ENCODE measurements at regions not wholly inside any gene's neighbourhood (a gene's known extent, or its start where the extent isn't known, plus 50 kb on each side); places are given as distances from the start of the nearest gene placed in this dataset.
A peak's percentile ranks its signal among the peaks of the same experiment; 100 is the strongest.
"Not testable (repeated sequence)": the region's sequence is repeated elsewhere in the genome, so short reads cannot be mapped to it uniquely, and the experiment has no call there.

- DNase-seq: not testable (repeated sequence)
Observed at GRCh38 chr1:243074224-243074623, 180.9 kb downstream of the CEP170 start.

- not testable (repeated sequence) for DNase-seq
Observed at GRCh38 chr1:243067056-243067455, 188.0 kb downstream of the CEP170 start.

GRCh38 chr1:243061965-243062364 is 193.1 kb downstream of the CEP170 start:
- DNase-seq: peak; percentile 33

- DNase-seq: not testable (repeated sequence)
Observed at GRCh38 chr1:243055510-243055909, 199.6 kb downstream of the CEP170 start.

- DNase-seq: not testable (repeated sequence)
Observed at GRCh38 chr1:243055091-243055490, 200.0 kb downstream of the CEP170 start.

GRCh38 chr1:243054681-243055080 is 200.4 kb downstream of the CEP170 start:
- DNase-seq: not testable (repeated sequence)

- DNase-seq: not testable (repeated sequence)
Observed at GRCh38 chr1:243053048-243053447, 202.0 kb downstream of the CEP170 start.

- not testable (repeated sequence) for DNase-seq
Observed at GRCh38 chr1:243050613-243051012, 204.5 kb downstream of the CEP170 start.

- not testable (repeated sequence) for DNase-seq
Observed at GRCh38 chr1:243049716-243050115, 205.4 kb downstream of the CEP170 start.

GRCh38 chr1:243021365-243021764 is 233.7 kb downstream of the CEP170 start:
- DNase-seq: not testable (repeated sequence)

- DNase-seq: peak; percentile 44
Observed at GRCh38 chr1:243019030-243019635, 235.9 kb downstream of the CEP170 start.

- not testable (repeated sequence) for DNase-seq
Observed at GRCh38 chr1:243010719-243011118, 244.4 kb downstream of the CEP170 start.

- DNase-seq: not testable (repeated sequence)
Observed at GRCh38 chr1:243001003-243001402, 254.1 kb downstream of the CEP170 start.

GRCh38 chr1:242992776-242993175 is 262.3 kb downstream of the CEP170 start:
- not testable (repeated sequence) for DNase-seq

- not testable (repeated sequence) for DNase-seq
Observed at GRCh38 chr1:242985096-242985495, 270.0 kb downstream of the CEP170 start.

GRCh38 chr1:242973341-242973740 is 281.7 kb downstream of the CEP170 start:
- DNase-seq: not testable (repeated sequence)

GRCh38 chr1:242966892-242967291 is 288.2 kb downstream of the CEP170 start:
- no peak for DNase-seq

GRCh38 chr1:242959397-242959796 is 295.7 kb downstream of the CEP170 start:
- not testable (repeated sequence) for DNase-seq

GRCh38 chr1:242954945-242955344 is 300.1 kb downstream of the CEP170 start:
- not testable (repeated sequence) for DNase-seq

GRCh38 chr1:242946206-242946605 is 308.9 kb downstream of the CEP170 start:
- DNase-seq: no peak

GRCh38 chr1:242936725-242937124 is 318.4 kb downstream of the CEP170 start:
- not testable (repeated sequence) for DNase-seq

GRCh38 chr1:242924717-242925116 is 330.4 kb downstream of the CEP170 start:
- not testable (repeated sequence) for DNase-seq

- DNase-seq: not testable (repeated sequence)
Observed at GRCh38 chr1:242923603-242924002, 331.5 kb downstream of the CEP170 start.

GRCh38 chr1:242914729-242915128 is 340.4 kb downstream of the CEP170 start:
- not testable (repeated sequence) for DNase-seq

GRCh38 chr1:242912855-242913254 is 342.2 kb downstream of the CEP170 start:
- not testable (repeated sequence) for DNase-seq

Data from activated CD4-positive, alpha-beta T cell treated with anti-CD3 and anti-CD28 coated beads, Interleukin-2, Interleukin-6, amounts not matched to agents 100 ng/mL and 50 ng/mL, durations not matched to agents 16 hours and 8 hours (primary cell).